ENCODE measurements at regions not wholly inside any gene's neighbourhood (a gene's known extent, or its start where the extent isn't known, plus 50 kb on each side); places are given as distances from the start of the nearest gene placed in this dataset.

DNA sequence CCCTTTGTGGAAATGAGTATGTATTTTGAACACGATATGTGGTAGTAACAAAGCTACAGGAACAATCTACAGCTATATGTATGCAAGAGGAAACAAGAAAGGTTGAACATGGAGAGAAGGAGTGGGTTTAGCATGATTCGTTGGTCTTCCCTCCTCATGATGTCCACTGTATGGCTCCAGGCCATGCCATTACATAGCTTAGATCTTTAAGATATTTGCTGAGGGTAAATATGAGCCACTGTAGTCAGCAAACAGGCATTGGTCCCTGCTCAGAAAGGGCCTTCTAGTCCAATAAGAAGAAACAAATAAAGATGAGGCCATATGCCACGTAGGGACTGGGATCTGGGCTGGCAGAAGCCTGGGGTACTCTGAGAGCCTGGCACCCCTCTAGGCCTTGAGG lies 543.2 kb upstream of the SGCD start:
- TF ChIP-seq, protein P1, sequence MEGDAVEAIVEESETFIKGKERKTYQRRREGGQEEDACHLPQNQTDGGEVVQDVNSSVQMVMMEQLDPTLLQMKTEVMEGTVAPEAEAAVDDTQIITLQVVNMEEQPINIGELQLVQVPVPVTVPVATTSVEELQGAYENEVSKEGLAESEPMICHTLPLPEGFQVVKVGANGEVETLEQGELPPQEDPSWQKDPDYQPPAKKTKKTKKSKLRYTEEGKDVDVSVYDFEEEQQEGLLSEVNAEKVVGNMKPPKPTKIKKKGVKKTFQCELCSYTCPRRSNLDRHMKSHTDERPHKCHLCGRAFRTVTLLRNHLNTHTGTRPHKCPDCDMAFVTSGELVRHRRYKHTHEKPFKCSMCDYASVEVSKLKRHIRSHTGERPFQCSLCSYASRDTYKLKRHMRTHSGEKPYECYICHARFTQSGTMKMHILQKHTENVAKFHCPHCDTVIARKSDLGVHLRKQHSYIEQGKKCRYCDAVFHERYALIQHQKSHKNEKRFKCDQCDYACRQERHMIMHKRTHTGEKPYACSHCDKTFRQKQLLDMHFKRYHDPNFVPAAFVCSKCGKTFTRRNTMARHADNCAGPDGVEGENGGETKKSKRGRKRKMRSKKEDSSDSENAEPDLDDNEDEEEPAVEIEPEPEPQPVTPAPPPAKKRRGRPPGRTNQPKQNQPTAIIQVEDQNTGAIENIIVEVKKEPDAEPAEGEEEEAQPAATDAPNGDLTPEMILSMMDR (IDR thresholded peaks at IDR 0.05), result no peak
- TF ChIP-seq POLR2A (IDR thresholded peaks at IDR 0.05) (no peak), EP300 (IDR thresholded peaks at IDR 0.05) (no peak)
